ENCODE measurements at regions not wholly inside any gene's neighbourhood (a gene's known extent, or its start where the extent isn't known, plus 50 kb on each side); places are given as distances from the start of the nearest gene placed in this dataset.

GRCh38 chr13:57846600-57847173, 215.1 kb downstream of the PCDH17 start:
- TF ChIP-seq ZNF274 (IDR thresholded peaks at IDR 0.05; ENCODE audit: low read depth, low read length) (no peak), SUZ12 (IDR thresholded peaks at IDR 0.05; ENCODE audit: extremely low read depth, insufficient read depth, insufficient read length) (no peak)

All from NT2/D1 (cell line).